Esophagus muscularis mucosa (tissue), 3 donors: ENCODE measurements at regions not wholly inside any gene's neighbourhood (a gene's known extent, or its start where the extent isn't known, plus 50 kb on each side); places are given as distances from the start of the nearest gene placed in this dataset.

Experiments used
- CTCF ChIP-seq, 3 experiments: fragments of 200-600 bp in 2 of 3; fragments of 450-650 bp in 1 of 3; sonication (generic) in 2 of 3; IDR thresholded peaks; one replicate each; pipeline ENCODE4 v1.5.1; 2017 to 2019; ENCODE audit warnings: antibody characterized with exemption in 3 of 3, mild to moderate bottlenecking in 2 of 3, moderate library complexity in 1 of 3
- POLR2AphosphoS5 ChIP-seq, 2 donors: sonication (generic); formaldehyde crosslinking; IDR thresholded peaks; one replicate each; pipeline ENCODE4 v1.6.1; 2017; ENCODE audit warnings: antibody characterized with exemption in 2 of 2

GRCh38 chr7:20030417-20030816, 186.8 kb downstream of the MACC1 start:
- TF ChIP-seq CTCF (IDR thresholded peaks at IDR 0.05) (no peak), POLR2AphosphoS5 (IDR thresholded peaks at IDR 0.05) (no peak)
